Neuronal stem cell (in vitro differentiated cells): ENCODE measurements at regions not wholly inside any gene's neighbourhood (a gene's known extent, or its start where the extent isn't known, plus 50 kb on each side); places are given as distances from the start of the nearest gene placed in this dataset.

Experiments
- DNase-seq: peaks from one replicate; pipeline ENCODE4 v3.0.0-alpha.2; 2013; ENCODE audit warnings: low spot score
- H2AFZ ChIP-seq: one replicate; pipeline ENCODE4 v1.6.1; 2013; ENCODE audit warnings: mild to moderate bottlenecking, low read length, inconsistent platforms
- H2AK5ac ChIP-seq: 2 replicates; pipeline ENCODE4 v1.6.1; 2013; ENCODE audit warnings: low read depth, mild to moderate bottlenecking, inconsistent platforms, low read length, moderate library complexity, mixed read lengths
- H2BK120ac ChIP-seq: 2 replicates; pipeline ENCODE4 v1.6.1; 2013; ENCODE audit warnings: low read depth, mild to moderate bottlenecking, inconsistent platforms, low read length, moderate library complexity, mixed read lengths
- H2BK12ac ChIP-seq: one replicate; pipeline ENCODE4 v1.6.1; 2013; ENCODE audit warnings: low read length, inconsistent platforms
- H2BK15ac ChIP-seq: 2 replicates; pipeline ENCODE4 v1.6.1; 2013; ENCODE audit warnings: mild to moderate bottlenecking, low read length, inconsistent platforms, mixed read lengths
- H2BK5ac ChIP-seq: one replicate; pipeline ENCODE4 v1.6.1; 2013; ENCODE audit warnings: inconsistent platforms, mild to moderate bottlenecking, low read length, moderate library complexity
- H3K14ac ChIP-seq: one replicate; pipeline ENCODE4 v1.6.1; 2013; ENCODE audit warnings: low read length, inconsistent platforms
- H3K18ac ChIP-seq: 2 replicates; pipeline ENCODE4 v1.6.1; 2013; ENCODE audit warnings: low read length, inconsistent platforms
- H3K23ac ChIP-seq: 2 replicates; pipeline ENCODE4 v1.6.1; 2013; ENCODE audit warnings: low read depth, mild to moderate bottlenecking, mixed read lengths, low read length, inconsistent platforms; ENCODE audit not compliant: poor library complexity
- H3K27ac ChIP-seq: replicated peaks from 3 replicates; pipeline ENCODE4 v1.5.1; 2013; ENCODE audit warnings: low read length, inconsistent platforms
- H3K27me3 ChIP-seq, 3 experiments: 2 replicates each; pipeline ENCODE4 v1.6.1; 2013; ENCODE audit warnings: low read length in 3 of 3, mild to moderate bottlenecking in 2 of 3, inconsistent platforms in 1 of 3, low read depth in 1 of 3, mixed read lengths in 1 of 3, moderate library complexity in 1 of 3; ENCODE audit not compliant: control insufficient read depth in 3 of 3, insufficient read depth in 3 of 3
- H3K36me3 ChIP-seq, 2 donors: replicated peaks in 1 of 2; 2 replicates each; pipeline ENCODE4 v1.6.1; 2013; ENCODE audit warnings: low read length in 2 of 2; ENCODE audit not compliant: control insufficient read depth in 2 of 2, insufficient read depth in 2 of 2
- H3K4ac ChIP-seq: 2 replicates; pipeline ENCODE4 v1.6.1; 2013; ENCODE audit warnings: inconsistent platforms, mild to moderate bottlenecking, low read length, moderate library complexity
- H3K4me1 ChIP-seq, 2 donors: 1 replicate in 1 of 2; 2 replicates in 1 of 2; pipeline ENCODE4 v1.6.1; 2013; ENCODE audit warnings: low read length in 2 of 2, low read depth in 1 of 2; ENCODE audit not compliant: control insufficient read depth in 2 of 2, insufficient read depth in 1 of 2
- H3K4me2 ChIP-seq: one replicate; pipeline ENCODE4 v1.6.1; 2013; ENCODE audit warnings: mild to moderate bottlenecking, low read length, inconsistent platforms; ENCODE audit not compliant: insufficient read depth, poor library complexity, severe bottlenecking
- H3K4me3 ChIP-seq, 2 donors: 2 replicates each; pipeline ENCODE4 v1.5.1; 2013; ENCODE audit warnings: low read length in 2 of 2, mild to moderate bottlenecking in 2 of 2, inconsistent platforms in 1 of 2, moderate library complexity in 1 of 2
- H3K79me1 ChIP-seq: one replicate; pipeline ENCODE4 v1.6.1; 2013; ENCODE audit warnings: low read depth, mild to moderate bottlenecking, inconsistent platforms, low read length, moderate library complexity
- H3K9ac ChIP-seq: one replicate; pipeline ENCODE4 v1.6.1; 2013; ENCODE audit warnings: mild to moderate bottlenecking, low read depth, low read length, inconsistent platforms; ENCODE audit not compliant: poor library complexity
- H3K9me3 ChIP-seq, 2 donors: replicated peaks in 1 of 2; 2 replicates each; pipeline versions ENCODE3 to v1.6.1; 2013; ENCODE audit warnings: low read length in 2 of 2, mild to moderate bottlenecking in 2 of 2, inconsistent platforms in 1 of 2, low read depth in 1 of 2, mixed read lengths in 1 of 2, moderate library complexity in 1 of 2; ENCODE audit not compliant: control insufficient read depth in 2 of 2, insufficient read depth in 1 of 2
- H4K8ac ChIP-seq: one replicate; pipeline ENCODE4 v1.6.1; 2013; ENCODE audit warnings: low read depth, mild to moderate bottlenecking, inconsistent platforms, low read length, moderate library complexity
- H4K91ac ChIP-seq: one replicate; pipeline ENCODE4 v1.6.1; 2013; ENCODE audit warnings: low read length, low read depth, mild to moderate bottlenecking, inconsistent platforms; ENCODE audit not compliant: poor library complexity
- WGBS, 2 donors: extraction: QIAGEN DNeasy Blood & Tissue Kit; methylation state at CpG; one replicate each; pipeline ENCODE4 v1.1.7; 2013; ENCODE audit warnings: missing lambda C conversion rate in 2 of 2, mixed read lengths in 1 of 2; ENCODE audit not compliant: insufficient read length in 2 of 2, insufficient replicate concordance in 1 of 2; ENCODE audit errors: extremely low coverage in 2 of 2; 5-methylcytosine and 5-hydroxymethylcytosine counted together

GRCh38 chr2:238591732-238592131 lies 165.0 kb downstream of the ASB1 start:
- Histone ChIP-seq H3K18ac (no peak overlapping the region), H2BK5ac (no peak overlapping the region), H3K27ac (no peak overlapping the region), H3K79me1 (no peaks in the 10 kb centered on the region), H3K36me3 (no peaks in the 10 kb centered on the region), H2BK15ac (no peak overlapping the region), H2BK120ac (no peak overlapping the region), H3K4me1 (peaks cover 0 to 2% of the 10 kb centered on the region in 2 donors), H2BK12ac (no peak overlapping the region), H3K9me3 (no peaks in the 10 kb centered on the region), H4K91ac (no peak overlapping the region), H3K4me2 (no peak overlapping the region), H3K9ac (no peak overlapping the region), H4K8ac (no peak overlapping the region), H3K4me3 (no peak overlapping the region), H3K14ac (no peak overlapping the region), H2AFZ (no peak overlapping the region), H3K4ac (no peak overlapping the region), H3K23ac (no peak overlapping the region), H2AK5ac (no peak overlapping the region), H3K27me3 (no peaks in the 10 kb centered on the region)
- DNase-seq = no peak
- no CpG with 5 or more reads among the region's 2 CpGs for WGBS, 2 donors

GRCh38 chr2:238593236-238593635 lies 166.5 kb downstream of the ASB1 start:
- no peak overlapping the region for H3K9ac ChIP-seq
- H3K27me3 ChIP-seq = no peaks in the 10 kb centered on the region
- H3K36me3 ChIP-seq = no peaks in the 10 kb centered on the region
- no peak overlapping the region for H3K23ac ChIP-seq
- H3K4me1 ChIP-seq = no peaks in the 10 kb centered on the region
- no peak overlapping the region for H3K4me2 ChIP-seq
- H3K14ac ChIP-seq = no peak overlapping the region
- no peak overlapping the region for H3K4me3 ChIP-seq
- no peak overlapping the region for H2BK12ac ChIP-seq
- H3K27ac ChIP-seq = no peak overlapping the region
- H3K79me1 ChIP-seq = no peaks in the 10 kb centered on the region
- DNase-seq = no peak
- H2AFZ ChIP-seq = no peak overlapping the region
- H2AK5ac ChIP-seq = no peak overlapping the region
- WGBS, 2 donors = no CpG with 5 or more reads among the region's 12 CpGs
- no peak overlapping the region for H4K8ac ChIP-seq
- no peak overlapping the region for H2BK120ac ChIP-seq
- no peak overlapping the region for H2BK15ac ChIP-seq
- H4K91ac ChIP-seq = no peak overlapping the region
- H3K4ac ChIP-seq = no peak overlapping the region
- no peak overlapping the region for H2BK5ac ChIP-seq
- no peaks in the 10 kb centered on the region for H3K9me3 ChIP-seq
- H3K18ac ChIP-seq = no peak overlapping the region

- H2AK5ac ChIP-seq = no peak overlapping the region
- H3K18ac ChIP-seq = no peak overlapping the region
- no peaks in the 10 kb centered on the region for H3K36me3 ChIP-seq
- no peak overlapping the region for H3K4me2 ChIP-seq
- no peaks in the 10 kb centered on the region for H3K27me3 ChIP-seq
- H2BK5ac ChIP-seq = no peak overlapping the region
- no CpG with 5 or more reads among the region's 9 CpGs for WGBS, 2 donors
- H3K4me1 ChIP-seq = no peaks in the 10 kb centered on the region
- no peaks in the 10 kb centered on the region for H3K79me1 ChIP-seq
- H3K27ac ChIP-seq = no peak overlapping the region
- H4K91ac ChIP-seq = no peak overlapping the region
- no peak for DNase-seq
- H3K4ac ChIP-seq = no peak overlapping the region
- no peak overlapping the region for H2BK12ac ChIP-seq
- H3K14ac ChIP-seq = no peak overlapping the region
- no peak overlapping the region for H2AFZ ChIP-seq
- H3K23ac ChIP-seq = no peak overlapping the region
- H2BK120ac ChIP-seq = no peak overlapping the region
- H3K9ac ChIP-seq = no peak overlapping the region
- H2BK15ac ChIP-seq = no peak overlapping the region
- H3K9me3 ChIP-seq = no peaks in the 10 kb centered on the region
- H3K4me3 ChIP-seq = no peak overlapping the region
- no peak overlapping the region for H4K8ac ChIP-seq
Measured at GRCh38 chr2:238593678-238594077, 167.0 kb downstream of the ASB1 start.

- H2AFZ ChIP-seq = no peak overlapping the region
- H3K9me3 ChIP-seq = no peaks in the 10 kb centered on the region
- WGBS, 2 donors = no CpG with 5 or more reads among the region's 13 CpGs
- no peaks in the 10 kb centered on the region for H3K79me1 ChIP-seq
- H3K27ac ChIP-seq = no peak overlapping the region
- no peak overlapping the region for H3K9ac ChIP-seq
- no peaks in the 10 kb centered on the region for H3K36me3 ChIP-seq
- H2BK12ac ChIP-seq = no peak overlapping the region
- H3K4ac ChIP-seq = no peak overlapping the region
- peak overlapping the region; percentile 72 for H3K18ac ChIP-seq
- H2BK5ac ChIP-seq = peak overlapping the region; percentile 85
- H4K91ac ChIP-seq = no peak overlapping the region
- no peak overlapping the region for H4K8ac ChIP-seq
- no peak overlapping the region for H2AK5ac ChIP-seq
- no peak for DNase-seq
- H3K23ac ChIP-seq = no peak overlapping the region
- H2BK15ac ChIP-seq = no peak overlapping the region
- peak overlapping the region; percentile 9 for H2BK120ac ChIP-seq
- no peaks in the 10 kb centered on the region for H3K4me1 ChIP-seq
- H3K14ac ChIP-seq = no peak overlapping the region
- H3K27me3 ChIP-seq = no peaks in the 10 kb centered on the region
- no peak overlapping the region for H3K4me2 ChIP-seq
- H3K4me3 ChIP-seq = no peak overlapping the region
Measured at GRCh38 chr2:238594796-238595749, 168.3 kb downstream of the ASB1 start.
